ENCODE measurements at regions not wholly inside any gene's neighbourhood (a gene's known extent, or its start where the extent isn't known, plus 50 kb on each side); places are given as distances from the start of the nearest gene placed in this dataset.
"Not testable (repeated sequence)": the region's sequence is repeated elsewhere in the genome, so short reads cannot be mapped to it uniquely, and the experiment has no call there.

DNA sequence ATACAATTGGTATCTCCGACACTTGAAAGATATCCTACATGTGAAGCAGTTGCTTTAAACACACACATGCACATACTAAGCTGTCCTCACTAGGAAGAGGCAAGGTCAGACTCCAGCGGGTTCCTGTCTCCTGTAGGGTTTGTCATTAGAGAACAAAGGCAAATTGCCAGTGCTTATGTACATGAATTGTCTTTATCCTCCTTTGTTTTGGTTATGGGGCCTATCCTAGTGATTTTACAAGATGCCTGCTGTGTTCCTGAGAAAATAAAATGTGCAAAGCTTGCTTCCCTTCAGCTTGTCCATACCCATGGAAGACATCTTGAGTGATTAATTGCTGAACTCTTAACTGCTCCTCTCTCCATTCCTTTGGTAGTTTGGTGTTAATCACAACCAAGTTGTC, 86.7 kb upstream of the SLC39A10 start:
- no peak for DNase-seq

DNA sequence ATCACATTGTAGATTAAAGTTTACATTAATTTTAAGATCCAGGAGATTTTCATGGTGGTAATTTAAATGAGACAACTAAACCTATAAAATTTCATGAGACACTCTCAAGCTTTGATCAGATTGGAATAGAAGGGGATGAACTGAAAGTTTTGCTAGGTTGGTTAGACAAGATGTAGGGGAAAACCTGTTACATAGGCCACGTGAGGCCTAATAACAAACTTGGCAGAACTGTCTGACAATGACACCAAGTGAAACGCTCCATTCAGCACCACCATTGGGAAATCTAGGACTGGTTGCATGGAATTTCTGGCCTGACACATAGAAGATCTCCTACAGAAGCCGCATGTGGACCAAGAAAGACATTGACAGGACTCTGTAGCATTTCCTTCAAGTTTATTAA, 87.8 kb upstream of the SLC39A10 start:
- DNase-seq = no peak

DNA sequence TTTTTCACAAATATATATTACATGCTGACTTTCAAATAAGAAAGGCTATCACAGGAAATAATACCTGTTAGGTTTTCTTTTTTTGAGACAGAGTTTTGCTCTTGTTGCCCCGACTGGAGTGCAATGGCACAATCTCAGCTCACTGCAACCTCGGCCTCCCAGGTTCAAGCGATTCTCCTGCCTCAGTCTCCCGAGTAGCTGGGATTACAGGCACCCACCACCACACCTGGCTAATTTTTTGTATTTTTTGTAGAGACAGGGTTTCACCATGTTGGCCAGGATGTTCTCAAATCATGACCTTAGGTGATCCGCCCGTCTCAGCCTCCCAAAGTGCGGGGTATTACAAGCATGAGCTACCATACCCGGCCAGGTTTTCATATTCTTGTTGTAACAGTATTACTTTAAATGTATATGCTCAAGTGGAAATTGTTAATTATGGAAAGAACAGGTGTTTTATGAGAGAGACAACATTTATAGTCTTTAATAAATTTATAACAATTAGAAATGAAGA, 92.3 kb upstream of the SLC39A10 start:
- DNase-seq = not testable (repeated sequence)

DNA sequence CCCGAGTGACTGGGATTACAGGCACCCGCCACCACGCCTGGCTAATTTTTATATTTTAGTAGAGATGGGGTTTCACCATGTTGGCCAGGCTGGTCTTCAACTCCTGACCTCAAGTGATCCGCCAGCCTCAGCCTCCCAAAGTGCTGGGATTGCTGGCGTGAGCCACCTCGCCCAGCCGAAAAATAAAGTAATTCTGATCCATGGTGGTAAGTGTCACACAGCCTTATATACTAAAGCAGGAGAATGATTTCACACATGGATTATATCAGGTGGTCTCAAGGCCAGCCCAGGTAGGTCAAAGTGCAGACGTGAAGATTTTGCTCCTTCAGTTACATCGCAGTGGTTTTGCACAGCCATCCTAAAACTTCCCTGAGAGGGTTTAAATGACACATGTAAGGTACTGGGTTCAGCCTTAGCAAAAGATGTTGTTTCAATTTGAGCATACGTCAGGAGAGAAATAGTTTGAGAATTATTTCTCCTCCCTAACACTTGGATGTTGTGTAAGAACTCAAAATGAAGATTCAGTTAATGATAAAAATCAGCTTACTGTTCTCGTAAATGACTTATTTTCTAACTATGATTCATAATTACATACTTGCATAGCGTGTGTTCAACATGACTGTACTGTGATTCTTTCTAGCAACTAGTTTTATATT, 93.0 kb upstream of the SLC39A10 start:
- DNase-seq = no peak

DNA sequence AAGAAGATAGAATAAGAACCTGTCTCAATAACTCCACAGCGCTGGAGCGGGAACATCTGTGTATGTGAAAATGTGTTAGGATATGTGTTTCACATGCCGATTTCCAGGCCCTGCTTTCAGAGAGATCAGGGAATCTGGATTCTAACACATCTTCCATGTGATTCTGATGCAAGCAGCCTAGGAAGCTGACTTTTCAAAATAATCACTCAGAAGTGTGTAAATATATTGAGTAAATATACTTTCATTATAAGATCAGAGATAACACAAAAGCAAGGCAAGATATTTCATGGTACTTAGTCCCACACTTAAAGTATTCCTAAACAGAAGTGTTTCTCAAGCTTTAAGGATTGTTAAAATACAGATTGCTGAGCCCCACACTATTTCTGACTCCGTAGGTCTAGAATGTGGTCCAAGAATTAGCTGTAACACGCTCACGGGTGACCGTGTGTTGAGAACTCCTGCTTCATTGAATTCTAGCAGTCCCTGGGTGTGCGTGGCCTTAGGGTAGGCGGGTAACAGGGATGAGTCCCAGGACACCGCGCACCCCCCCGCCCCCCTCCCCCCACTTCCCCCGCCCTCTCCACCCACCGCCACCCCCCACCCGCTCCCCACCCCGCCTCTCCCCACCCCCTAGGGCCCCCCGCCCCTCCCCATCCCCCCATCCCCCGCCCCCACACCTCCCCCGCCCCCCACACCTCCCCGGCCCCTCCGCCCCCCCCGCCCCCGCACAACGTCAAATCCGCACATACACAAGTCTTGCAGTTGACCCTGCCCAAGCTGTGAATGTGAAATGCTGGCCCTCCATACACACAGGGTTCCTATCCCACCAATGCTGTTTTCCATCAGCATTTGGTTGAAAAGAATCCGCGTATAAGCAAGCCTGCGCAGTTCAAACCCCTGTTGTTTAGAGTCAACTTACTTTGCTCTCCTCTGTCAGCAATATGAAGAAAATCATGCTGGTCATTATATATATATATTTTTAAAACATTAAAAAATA, 94.2 kb upstream of the SLC39A10 start:
- no peak for DNase-seq

DNA sequence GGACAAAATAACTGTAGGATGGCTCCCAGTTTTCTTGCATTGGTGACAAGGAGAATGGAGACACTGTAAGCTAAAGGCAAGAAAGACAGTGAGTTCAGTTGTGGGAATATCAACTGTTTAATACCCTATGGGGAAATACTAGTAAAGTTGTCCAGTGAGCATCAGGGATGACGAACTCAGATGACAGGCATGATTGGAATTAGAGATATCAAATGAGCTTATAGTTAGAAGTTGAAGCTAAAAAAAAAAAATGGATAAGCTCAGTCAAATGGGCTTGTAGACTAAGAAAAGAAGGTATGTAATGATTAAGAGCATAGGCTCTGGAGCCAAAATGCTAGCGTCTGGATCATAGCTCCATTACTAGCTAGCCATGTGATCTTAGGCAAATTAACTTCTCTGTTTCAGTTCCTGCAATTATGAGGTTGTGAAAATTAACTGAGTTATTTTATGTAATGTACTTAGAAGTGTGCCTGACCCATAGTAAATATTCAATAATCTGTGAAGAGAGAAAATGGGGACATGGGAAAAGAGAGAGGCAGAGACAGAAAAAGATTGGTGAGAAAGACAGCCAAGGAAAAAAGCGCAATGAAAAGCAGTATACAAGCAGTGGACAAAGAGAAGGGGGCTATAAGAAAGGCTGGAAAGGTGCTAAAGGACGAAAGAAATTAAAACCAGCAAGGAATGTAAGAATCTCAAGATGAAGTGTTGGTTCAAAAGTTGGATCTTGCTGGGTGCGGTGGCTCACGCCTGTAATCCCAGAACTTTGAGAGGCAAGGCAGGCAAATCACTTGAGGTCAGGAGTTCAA, 95.7 kb upstream of the SLC39A10 start:
- DNase-seq = no peak

DNA sequence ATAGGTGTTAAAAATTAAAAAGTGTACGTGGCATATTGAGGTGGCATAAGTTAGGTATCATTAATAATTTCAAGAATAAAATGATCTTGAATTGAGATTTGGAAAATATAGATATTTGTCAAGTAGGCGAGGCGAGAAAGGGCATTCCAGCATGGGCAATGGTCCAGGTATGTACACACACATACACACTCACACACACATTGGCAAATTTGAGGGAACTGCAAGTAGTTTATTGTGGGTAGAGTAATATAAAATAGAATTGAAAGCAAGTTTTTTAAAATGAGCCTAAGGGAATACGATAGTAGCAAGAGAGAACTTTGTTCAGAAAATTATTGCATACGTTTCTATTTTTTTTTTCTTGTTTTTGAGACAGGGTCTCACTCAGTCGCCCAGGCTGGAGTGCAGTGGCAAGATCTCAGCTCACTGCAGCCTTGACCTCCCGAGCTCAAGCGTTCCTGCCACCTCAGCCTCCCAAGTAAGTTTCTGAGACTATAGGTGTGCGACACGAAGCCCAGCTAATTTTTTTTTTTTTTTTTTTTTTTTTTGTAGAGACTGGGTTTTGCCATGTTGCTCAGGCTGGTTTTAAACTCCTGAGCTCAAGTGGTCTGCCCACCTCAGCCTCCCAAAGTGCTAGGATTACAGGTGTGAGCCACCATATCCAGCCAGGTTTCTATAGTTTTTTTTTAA, 96.7 kb upstream of the SLC39A10 start:
- DNase-seq = no peak

DNA sequence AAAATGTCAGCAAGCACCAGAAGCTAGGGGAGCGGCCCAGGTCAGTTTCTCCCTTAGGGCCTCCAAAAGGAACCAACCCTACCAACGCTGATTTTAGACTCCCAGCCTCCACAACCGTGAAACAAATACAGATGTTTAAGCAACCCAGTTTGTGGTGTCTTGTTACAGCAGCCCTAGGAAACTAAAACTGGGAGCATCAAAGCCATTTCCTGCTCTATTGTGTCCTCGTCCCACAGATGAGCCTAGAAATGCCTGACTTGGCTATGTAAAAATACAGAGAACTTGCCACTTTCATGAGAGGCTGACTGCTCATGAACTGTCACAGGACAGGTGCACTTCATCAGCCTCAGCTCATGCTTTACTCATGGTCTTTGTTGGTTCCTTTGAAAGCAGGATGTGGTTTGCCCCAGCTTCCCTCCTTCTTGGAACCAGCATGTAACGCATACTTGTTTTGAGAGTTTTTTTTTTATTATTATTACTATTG, 97.6 kb upstream of the SLC39A10 start:
- DNase-seq = no peak

DNA sequence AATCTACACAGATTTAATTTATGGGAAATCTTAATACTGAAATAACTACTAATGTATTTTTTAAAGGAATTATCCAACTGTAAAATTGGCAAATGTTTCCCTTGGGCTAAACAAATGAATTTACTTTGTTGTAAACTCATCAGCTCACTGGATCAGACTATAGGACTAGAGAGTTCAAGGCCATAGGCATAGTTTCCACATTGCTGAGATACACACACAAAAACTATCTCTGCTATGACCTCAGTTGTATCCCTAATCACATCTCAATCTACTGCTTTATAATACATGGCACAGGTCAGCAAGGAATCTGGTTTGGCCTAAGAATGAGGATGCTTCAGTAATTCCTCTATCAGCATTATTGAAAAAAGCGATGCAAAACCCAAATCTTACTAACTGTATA, 101.1 kb upstream of the SLC39A10 start:
- no peak for DNase-seq

DNA sequence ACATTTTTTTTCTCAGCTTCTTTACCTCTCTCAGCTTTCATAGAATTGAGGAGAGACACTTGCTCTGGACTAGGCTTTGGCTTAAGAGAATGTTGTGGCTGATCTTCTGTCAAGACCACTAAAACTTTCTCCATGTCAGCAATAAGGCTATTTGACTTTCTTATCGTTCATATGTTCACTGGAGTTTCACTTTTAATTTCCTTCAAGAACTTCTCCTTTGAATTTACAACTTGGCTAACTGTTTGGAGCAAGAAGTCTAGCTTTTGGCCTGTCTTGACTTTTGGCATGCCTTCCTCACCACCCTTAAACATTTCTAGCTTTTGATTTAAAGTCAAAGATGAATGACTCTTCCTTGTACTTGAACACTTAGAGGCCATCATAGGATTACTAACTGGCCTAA, 104.4 kb upstream of the SLC39A10 start:
- DNase-seq = no peak

DNA sequence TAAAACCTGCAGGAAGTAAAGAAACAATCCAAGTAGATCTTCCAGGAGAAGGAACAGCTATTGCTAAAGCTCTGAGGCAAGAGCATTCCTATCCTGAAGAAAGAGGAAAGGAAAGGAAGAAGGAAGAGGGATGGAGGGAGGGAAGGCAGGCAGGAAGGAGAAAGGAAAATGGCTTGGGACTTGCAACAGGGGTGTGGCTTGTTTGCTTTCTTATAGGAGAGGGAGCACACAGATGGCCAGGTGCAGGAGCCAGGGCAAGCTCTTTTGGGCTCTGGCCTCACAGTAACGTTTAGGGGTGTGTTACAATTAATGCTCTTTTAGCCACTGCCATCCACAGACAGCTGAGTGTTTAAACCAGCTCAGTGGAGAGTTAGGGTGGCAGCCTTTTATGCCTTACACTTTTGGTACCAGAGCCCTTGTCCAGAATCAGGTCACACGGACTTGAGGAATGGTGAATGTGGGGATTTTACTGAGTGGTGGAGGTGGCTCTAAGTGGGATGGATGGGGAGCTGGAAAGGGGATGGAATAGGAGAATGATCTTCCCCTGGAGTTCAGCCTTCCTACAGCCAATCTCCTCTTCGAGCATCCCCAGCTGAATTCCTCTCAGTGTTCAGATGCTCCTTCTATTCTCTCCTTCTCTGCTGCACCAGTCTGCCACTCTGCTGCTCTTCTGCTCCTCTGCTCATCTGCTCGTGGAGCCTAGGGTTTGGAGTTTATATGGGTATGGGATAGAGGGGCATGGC, 108.7 kb upstream of the SLC39A10 start:
- DNase-seq = no peak

DNA sequence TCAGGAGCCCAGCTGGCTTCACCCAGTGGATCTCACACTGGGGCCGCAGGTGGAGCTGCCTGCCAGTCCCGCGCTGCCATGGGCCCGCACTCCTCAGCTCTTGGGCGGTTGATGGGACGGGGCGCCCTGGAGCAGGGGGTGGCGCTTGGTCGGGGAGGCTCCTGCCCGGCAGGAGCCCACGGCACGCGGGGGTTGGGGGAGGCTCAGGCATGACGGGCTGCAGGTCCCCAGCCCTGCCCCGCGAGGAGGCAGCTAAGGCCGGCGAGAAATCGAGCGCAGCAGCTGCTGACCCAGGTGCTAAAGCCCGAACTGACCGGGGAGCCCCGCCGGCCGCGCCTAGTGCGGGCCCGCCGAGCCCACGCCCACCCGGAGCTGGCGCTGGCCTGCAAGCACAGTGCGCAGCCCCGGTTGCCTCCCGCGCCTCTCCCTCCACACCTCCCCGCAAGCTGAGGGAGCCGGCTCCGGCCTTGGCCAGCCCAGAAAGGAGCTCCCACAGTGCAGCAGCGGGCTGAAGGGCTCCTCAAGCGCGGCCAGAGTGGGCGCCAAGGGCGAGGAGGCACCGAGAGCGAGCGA, 109.7 kb upstream of the SLC39A10 start:
- not testable (repeated sequence) for DNase-seq

DNA sequence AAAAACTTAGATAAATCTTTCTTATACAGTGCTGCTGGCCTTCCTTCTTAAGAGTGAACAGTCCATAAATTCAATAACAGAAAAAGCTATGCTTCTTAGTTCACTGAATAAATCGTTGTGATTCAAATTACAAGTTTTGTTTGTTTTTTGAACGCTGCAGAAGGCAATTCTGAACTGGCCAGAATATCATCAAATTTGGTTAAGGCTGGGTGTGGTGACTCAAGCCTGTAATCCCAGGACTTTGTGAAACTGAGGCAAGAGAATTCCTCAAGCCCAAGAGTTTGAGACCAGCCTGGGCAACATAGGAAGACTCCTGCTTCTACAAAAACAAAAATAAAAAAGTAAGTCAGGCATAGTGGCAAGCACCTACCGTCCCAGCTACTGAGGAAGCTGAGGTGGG, 111.2 kb upstream of the SLC39A10 start:
- DNase-seq = no peak

DNA sequence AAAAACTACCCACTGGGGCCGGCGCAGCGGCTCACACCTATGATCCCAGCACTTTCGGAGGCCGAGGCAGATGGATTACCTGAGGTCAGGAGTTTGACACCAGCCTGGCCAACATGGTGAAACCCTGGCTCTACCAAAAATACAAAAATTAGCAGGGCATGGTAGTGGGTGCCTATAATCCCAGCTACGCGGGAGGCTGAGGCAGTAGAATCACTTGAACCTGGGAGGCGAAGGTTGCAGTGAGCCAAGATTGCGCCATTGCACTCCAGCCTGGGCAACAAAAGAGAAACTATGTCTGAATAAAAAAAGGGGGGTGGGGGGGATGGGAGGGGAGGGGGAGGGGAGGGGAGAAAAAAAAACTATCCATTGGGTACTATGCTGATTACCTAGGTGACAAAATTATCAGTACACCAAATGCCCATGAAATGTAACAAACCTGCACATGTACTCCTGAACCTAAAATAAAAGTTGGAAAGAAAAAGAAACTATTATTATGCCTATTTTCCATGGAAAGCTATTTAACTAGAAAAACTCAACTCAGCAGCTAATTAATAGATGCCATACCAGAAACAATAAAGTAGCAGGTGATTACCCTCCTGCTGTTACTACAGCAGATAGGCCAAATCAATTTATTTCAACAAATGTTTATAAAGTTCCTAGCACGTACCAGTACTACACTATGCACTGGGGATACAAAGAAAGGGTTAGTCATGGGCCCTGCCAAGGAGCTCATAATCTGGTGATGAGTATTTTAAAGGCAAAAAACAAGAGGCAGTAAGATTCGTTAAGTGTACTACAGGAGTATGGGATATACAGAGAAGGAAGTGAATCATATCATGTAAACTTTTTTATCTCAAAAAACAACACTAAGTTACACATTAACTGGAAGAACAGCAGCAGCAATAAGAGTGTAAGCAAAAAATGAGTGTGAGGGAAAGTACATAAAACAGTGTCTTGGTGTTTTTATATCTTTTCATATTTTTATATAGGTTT, 112.8 kb upstream of the SLC39A10 start:
- DNase-seq = no peak

DNA sequence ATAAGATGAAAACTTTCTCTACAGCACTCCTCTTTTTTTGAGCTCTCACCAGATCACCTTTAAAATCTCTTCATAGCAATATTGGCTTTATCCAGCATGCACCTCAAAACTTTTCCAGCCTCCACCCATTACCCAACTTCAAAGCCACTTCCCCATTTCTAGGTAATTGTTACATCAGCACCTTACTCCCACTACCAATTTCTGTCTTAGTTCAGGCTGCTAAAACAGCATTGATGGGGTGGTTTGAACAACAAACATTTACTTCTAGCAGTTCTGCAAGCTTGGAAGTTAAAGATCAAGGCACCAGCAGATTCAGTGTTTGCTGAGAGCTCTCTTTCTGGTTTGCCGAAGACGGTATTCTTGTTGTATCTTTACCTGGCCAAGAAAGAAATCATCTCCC, 114.0 kb upstream of the SLC39A10 start:
- no peak for DNase-seq

DNA sequence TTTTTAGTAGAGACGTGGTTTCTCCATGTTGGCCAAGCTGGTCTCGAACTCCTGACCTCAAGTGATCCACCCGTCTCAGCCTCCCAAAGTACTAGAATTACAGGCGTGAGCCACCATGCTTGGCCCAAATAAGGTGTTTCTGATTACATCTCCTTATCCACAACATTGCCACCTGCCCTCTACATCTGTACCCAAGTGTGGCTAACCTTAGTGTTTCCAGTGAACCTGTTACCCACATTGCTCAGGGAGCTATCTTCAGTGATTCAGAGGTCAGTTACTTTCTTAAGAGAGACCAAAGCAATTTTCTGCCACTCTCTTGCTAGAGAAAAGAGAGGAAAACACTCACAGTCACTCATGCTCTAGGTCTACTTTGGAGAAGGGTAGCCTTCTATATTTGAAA, 115.0 kb upstream of the SLC39A10 start:
- DNase-seq = no peak

DNA sequence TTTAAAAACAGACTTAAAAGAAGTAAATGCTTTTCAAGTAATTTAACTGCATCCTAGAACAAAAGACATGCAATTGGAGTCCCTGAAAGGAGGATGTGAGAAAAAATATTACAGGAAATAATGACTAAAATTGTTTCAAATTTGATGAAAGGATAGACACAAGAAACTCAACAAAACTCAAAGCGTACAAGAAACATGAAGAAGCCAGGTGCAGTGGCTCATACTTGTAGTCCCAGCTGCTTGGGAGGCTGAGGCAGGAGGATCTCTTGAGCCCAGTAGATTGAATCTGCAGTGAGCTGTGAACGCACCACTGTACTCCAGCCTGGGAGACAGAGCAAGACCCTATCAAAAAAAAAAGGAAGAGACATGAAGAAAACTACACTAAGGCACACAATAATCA, 118.1 kb upstream of the SLC39A10 start:
- no peak for DNase-seq

DNA sequence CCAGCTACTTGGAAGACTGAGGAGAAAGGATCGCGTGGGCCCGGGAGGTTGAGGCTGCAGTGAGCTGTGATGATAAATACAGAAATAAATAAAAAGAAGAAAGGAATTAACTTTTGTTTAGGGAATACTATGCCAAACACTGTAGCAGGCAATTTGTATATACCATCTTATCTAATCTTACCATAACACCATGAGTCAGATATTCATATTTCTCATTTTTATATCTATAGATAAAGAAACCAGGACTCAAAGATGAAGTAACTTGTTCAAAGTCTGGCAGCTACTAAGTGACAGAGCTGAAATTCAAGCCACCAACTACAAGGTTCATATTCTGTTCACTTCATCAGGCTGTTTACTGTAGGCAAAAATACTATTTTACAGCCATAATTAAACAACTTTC, 119.2 kb upstream of the SLC39A10 start:
- no peak for DNase-seq

DNA sequence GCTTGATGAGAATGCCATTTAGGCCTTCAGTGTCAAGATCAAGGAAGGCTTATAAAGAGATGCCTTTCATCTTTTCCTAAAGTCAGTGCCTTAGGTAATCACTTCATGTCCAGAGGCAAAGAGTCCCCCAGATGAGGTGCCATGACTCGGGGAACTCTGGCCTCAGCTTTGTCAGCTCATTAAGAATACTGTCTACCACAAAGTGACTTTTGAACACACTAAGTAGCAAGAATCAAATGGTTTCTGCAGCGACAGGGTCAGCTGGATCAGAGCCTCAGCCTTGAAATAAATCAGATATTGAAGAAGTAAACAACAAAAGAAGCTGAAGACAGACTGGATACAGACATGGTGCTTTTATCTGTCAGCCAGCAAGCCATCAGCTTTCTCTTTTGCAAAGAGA, 120.1 kb upstream of the SLC39A10 start:
- DNase-seq = no peak

DNA sequence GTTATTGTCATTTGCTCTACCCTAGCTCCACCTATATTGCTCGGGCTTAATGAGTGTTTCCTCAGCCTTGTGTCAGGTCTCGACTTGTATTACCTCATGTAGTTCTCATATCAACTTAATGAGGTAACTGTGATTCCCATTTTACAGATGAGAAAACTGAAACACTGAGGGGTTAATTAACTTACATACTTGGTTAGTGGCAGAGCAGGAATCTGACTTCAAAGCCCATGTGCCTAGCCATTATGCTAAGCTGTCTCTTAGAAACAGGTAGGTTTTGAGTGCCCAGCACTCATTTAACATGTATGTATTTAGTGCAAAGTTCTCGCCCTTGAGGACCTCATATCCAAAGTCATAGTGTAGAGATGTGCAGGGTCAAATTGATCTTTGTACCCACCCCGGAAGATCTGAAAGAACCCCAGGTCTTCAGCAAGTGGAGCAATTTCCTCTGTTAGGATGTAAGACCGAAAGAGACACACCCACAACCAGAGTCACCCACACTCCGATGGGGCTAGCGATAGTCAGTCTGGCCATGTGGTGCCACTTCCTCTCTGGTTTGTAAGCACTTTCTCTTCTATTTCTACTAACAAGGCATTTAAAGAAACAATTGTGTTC, 121.0 kb upstream of the SLC39A10 start:
- DNase-seq = no peak
